ENCODE measurements at regions not wholly inside any gene's neighbourhood (a gene's known extent, or its start where the extent isn't known, plus 50 kb on each side); places are given as distances from the start of the nearest gene placed in this dataset.

DNA sequence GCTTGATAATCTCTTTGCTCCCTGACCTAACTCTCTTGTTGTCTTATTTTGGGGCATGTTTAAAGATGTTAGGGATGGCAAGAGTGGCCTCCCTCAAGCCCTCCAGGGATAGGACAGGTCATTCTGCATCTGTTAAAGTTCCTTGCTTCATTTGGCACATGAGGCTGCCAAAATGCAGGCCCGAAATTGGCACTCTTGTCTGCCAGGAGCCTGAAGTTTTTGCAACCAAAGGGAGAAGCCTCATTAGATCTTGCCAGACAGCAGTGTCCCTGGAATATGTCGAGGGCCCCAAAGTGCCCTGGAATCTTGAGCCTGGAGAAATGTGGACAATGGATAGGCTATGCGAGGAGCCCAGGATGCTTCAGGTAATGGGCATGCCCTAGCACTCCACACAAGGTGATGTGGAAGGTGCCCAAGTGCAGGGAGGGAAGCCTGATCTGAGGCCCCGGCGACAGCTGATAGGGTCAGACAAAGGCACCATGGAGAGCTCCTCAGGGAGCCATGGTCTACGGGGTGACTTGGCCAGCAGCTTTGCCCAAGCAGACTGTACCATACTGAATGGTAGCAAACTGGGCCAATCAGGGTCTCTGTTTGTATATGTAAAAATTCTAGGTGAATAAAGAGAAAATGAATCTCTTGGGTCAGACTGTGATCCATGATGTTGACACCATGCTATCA is 173.0 kb upstream of the WSCD2 start:
- Mint-ChIP-seq H3K9me3 (no peaks in the 10 kb centered on the region), H3K27me3 (ENCODE audit: low read depth) (no peaks in the 10 kb centered on the region), H3K27ac (no peak overlapping the region), H3K4me3 (ENCODE audit: low read depth) (no peak overlapping the region), H3K4me1 (ENCODE audit: low read depth) (no peaks in the 10 kb centered on the region), H3K36me3 (ENCODE audit: low read depth) (no peaks in the 10 kb centered on the region)
- DNase-seq (ENCODE audit: low spot score), result no peak
- intact Hi-C loops (cut with micrococcal nuclease), result no loop called here

DNA sequence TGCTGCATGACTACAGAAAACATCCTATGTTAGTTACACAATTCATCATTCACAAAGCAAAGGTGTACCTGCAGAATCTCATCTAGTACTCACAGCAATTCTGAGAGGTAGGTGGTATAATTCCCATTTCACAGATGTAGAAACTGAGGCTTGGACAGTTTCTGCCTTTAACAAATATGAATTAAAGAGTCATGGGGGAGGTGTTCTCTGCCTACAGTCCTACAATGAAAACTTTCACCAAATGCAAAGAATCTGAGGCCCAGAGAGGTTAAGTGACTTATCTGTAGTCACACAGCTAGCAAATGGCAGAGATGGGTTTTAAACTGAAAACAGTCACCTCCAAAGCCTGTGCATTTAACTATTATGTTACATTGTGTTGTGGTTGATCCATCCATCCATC is 171.6 kb upstream of the WSCD2 start:
- Mint-ChIP-seq H3K4me1 (ENCODE audit: low read depth) (no peaks in the 10 kb centered on the region), H3K27me3 (ENCODE audit: low read depth) (no peaks in the 10 kb centered on the region), H3K4me3 (ENCODE audit: low read depth) (no peak overlapping the region), H3K9me3 (no peaks in the 10 kb centered on the region), H3K36me3 (ENCODE audit: low read depth) (no peaks in the 10 kb centered on the region), H3K27ac (no peak overlapping the region)
- DNase-seq (ENCODE audit: low spot score), result no peak
- intact Hi-C loops (cut with micrococcal nuclease), result no loop called here

DNA sequence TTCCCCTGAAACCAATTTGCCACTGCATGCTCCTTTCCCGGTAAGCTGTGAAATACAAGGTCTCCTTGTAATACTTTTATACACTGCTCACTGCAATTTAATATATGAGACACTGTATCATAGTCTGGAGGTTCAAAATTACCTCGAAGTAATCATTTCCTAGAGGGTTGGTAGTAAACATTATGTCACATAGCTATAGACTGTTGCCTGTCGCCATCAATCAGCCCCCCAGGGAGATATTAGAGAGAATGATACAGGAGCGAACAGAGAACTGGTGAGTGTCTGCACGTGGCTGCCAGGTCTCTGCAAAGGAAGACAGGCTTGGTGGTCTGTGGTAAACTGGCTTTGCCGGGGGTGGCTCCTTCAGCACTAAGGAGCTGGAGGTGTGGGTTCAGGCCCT is 165.5 kb upstream of the WSCD2 start:
- no peak overlapping the region for H3K27ac Mint-ChIP-seq
- H3K4me1 Mint-ChIP-seq (ENCODE audit: low read depth), result no peaks in the 10 kb centered on the region
- DNase-seq (ENCODE audit: low spot score), result no peak
- H3K9me3 Mint-ChIP-seq, result no peaks in the 10 kb centered on the region
- no peak overlapping the region for H3K4me3 Mint-ChIP-seq (ENCODE audit: low read depth)
- H3K36me3 Mint-ChIP-seq (ENCODE audit: low read depth), result no peaks in the 10 kb centered on the region
- no peaks in the 10 kb centered on the region for H3K27me3 Mint-ChIP-seq (ENCODE audit: low read depth)
- intact Hi-C loops (cut with micrococcal nuclease), result no loop called here

DNA sequence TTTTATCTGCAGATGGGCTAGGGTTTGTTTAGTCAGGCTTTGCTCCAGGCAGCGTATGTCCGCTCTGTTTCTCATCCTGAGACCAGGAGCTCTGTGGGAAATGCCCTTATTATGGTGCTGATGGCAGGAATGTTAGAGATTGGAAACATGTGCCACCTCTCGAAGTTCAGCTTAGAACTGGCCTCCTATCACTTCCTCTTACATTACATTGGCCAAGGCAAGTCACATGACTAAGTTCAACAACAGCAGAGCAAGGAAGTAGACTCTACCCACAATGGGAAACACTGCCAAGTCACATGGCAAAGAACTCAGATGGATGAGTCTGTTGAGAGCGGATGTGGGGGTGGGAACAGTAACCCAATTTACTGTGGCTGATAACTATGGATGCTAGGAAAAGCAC is 161.9 kb upstream of the WSCD2 start:
- H3K4me1 Mint-ChIP-seq (ENCODE audit: low read depth), result no peaks in the 10 kb centered on the region
- intact Hi-C loops (cut with micrococcal nuclease), result no loop called here
- no peak overlapping the region for H3K27ac Mint-ChIP-seq

DNA sequence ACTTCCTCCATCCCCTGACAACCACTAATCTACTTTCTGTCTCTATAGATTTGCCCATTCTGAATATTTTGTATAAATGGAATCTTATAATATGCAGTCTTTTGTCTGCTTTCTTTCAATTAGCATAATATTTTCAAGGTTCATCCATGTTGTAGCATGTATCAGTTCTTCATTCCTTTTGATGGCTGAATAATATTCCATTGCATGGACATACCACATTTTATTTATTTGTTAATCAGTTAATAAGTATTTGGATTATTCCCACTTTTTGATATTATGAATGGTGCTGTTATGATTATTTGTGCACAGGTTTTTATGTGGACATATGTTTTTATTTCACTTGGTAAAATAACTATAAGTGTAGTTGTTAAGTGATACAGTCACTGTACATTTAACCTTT is 155.1 kb upstream of the WSCD2 start:
- no peaks in the 10 kb centered on the region for H3K36me3 Mint-ChIP-seq (ENCODE audit: low read depth)
- H3K4me3 Mint-ChIP-seq (ENCODE audit: low read depth), result no peak overlapping the region
- DNase-seq (ENCODE audit: low spot score), result no peak
- peaks cover 3% of the 10 kb centered on the region for H3K9me3 Mint-ChIP-seq
- no peaks in the 10 kb centered on the region for H3K4me1 Mint-ChIP-seq (ENCODE audit: low read depth)
- no peak overlapping the region for H3K27ac Mint-ChIP-seq
- no peaks in the 10 kb centered on the region for H3K27me3 Mint-ChIP-seq (ENCODE audit: low read depth)
- intact Hi-C loops (cut with micrococcal nuclease), result no loop called here

More for the DNA sequence above, 161.9 kb upstream of the WSCD2 start:
- H3K9me3 Mint-ChIP-seq, result no peaks in the 10 kb centered on the region
- no peaks in the 10 kb centered on the region for H3K27me3 Mint-ChIP-seq (ENCODE audit: low read depth)
- H3K4me3 Mint-ChIP-seq (ENCODE audit: low read depth), result no peak overlapping the region
- DNase-seq (ENCODE audit: low spot score), result no peak
- no peaks in the 10 kb centered on the region for H3K36me3 Mint-ChIP-seq (ENCODE audit: low read depth)

DNA sequence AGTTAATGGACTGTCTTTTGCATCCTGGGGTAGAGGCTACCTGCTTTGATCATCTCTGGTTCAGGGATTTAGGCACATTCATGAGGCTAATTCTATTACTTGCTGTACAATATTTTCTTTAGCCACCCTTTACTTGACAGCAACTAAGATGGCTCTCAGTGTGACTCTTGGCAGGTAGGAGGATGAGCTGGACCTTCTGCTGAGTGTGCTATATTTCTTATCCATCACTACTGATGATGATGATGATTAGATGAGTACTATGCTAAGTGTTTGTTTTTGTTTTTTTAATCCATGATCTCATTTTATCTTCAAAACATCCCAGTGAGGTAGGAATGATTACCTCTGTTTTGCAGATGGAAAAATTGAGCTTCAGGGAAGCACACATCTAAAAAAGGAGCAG is 152.8 kb upstream of the WSCD2 start:
- intact Hi-C loops (cut with micrococcal nuclease), result no loop called here
- H3K27ac Mint-ChIP-seq, result no peak overlapping the region
- H3K4me3 Mint-ChIP-seq (ENCODE audit: low read depth), result no peak overlapping the region
- H3K27me3 Mint-ChIP-seq (ENCODE audit: low read depth), result no peaks in the 10 kb centered on the region
- peaks cover 3% of the 10 kb centered on the region for H3K9me3 Mint-ChIP-seq
- no peaks in the 10 kb centered on the region for H3K36me3 Mint-ChIP-seq (ENCODE audit: low read depth)
- no peak for DNase-seq (ENCODE audit: low spot score)
- H3K4me1 Mint-ChIP-seq (ENCODE audit: low read depth), result no peaks in the 10 kb centered on the region

DNA sequence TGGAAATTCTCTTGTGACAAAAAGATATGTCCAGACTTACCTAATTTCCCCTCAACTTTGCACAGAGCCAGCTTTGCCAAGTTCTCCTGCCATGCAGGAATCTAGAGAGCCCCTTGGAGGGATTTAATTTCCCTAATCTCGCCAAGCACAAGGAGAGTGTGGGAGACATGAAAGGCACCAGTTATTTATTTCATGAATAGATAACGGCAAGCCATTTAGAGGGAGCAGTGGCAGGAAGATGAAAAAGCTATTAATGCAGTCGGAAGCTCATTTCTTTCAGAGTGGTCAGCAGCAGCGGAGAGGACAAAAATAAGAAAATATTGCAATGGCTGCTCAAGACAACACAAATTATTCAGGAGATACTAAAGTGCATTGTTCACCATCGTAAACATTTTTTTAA is 150.9 kb upstream of the WSCD2 start:
- Mint-ChIP-seq H3K27ac (no peak overlapping the region), H3K27me3 (ENCODE audit: low read depth) (no peaks in the 10 kb centered on the region), H3K4me3 (ENCODE audit: low read depth) (no peak overlapping the region), H3K36me3 (ENCODE audit: low read depth) (no peaks in the 10 kb centered on the region), H3K9me3 (peaks cover 3% of the 10 kb centered on the region), H3K4me1 (ENCODE audit: low read depth) (no peaks in the 10 kb centered on the region)
- intact Hi-C loops (cut with micrococcal nuclease), result no loop called here
- DNase-seq (ENCODE audit: low spot score), result no peak

DNA sequence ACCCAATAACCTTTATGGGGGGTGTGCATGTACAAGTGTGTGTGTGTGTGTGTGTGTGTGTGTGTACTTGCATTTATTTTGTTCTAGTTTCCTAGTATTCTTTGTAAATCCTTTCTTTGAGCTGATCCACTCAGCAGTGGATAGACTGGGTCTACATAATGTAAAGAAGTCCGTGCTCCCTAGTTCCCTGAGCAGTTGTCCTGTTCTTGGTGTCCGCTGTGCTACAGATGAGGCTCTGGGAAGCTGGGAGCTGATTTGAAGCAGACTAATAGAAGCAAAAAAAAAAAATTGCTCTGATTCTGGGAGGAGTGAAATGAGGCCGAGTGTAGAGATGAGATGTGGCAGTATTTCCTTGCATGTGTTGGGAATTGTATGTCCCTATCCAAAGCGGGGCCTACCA is 150.4 kb upstream of the WSCD2 start:
- no peaks in the 10 kb centered on the region for H3K4me1 Mint-ChIP-seq (ENCODE audit: low read depth)
- no peaks in the 10 kb centered on the region for H3K27me3 Mint-ChIP-seq (ENCODE audit: low read depth)
- no peaks in the 10 kb centered on the region for H3K36me3 Mint-ChIP-seq (ENCODE audit: low read depth)
- intact Hi-C loops (cut with micrococcal nuclease), result no loop called here
- no peak overlapping the region for H3K27ac Mint-ChIP-seq
- no peak overlapping the region for H3K4me3 Mint-ChIP-seq (ENCODE audit: low read depth)
- DNase-seq (ENCODE audit: low spot score), result no peak
- peaks cover 3% of the 10 kb centered on the region for H3K9me3 Mint-ChIP-seq

DNA sequence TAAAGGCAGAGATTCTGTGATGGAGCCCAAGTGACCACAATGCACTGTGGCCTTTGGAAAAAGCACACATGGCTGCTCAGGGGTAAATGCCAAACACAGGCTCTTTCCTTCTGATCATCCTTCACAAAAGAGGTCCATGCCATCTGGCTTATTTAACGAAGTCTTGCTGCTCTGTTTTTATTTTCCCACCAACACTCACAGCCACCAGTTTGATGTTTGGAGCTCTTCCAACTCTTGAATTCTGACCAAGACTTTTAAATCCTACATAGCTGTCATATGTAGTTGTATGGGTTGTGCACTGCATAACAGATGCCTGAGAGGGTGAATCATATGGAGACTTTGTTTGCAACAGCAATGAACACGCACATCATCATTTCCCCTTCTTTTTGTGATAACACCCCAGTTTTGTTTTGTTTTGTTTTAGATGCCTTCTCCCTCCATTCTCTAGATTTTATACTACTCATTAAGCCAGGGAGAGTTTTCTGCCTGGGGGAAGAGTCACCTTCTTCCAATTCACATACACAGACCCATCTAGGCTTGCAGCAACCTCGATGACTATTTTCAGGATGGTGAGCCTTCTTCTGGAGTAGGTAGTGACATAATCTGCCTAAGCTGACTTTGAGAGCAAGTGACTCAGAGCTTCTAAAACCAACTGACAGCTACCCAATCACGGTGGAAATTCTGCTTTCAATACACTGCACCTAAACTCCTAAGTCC is 145.2 kb upstream of the WSCD2 start:
- Mint-ChIP-seq H3K9me3 (no peaks in the 10 kb centered on the region), H3K27me3 (ENCODE audit: low read depth) (peaks cover 3% of the 10 kb centered on the region), H3K4me1 (ENCODE audit: low read depth) (no peaks in the 10 kb centered on the region), H3K4me3 (ENCODE audit: low read depth) (no peak overlapping the region), H3K27ac (no peak overlapping the region), H3K36me3 (ENCODE audit: low read depth) (no peaks in the 10 kb centered on the region)
- intact Hi-C loops (cut with micrococcal nuclease), result no loop called here
- no peak for DNase-seq (ENCODE audit: low spot score)

DNA sequence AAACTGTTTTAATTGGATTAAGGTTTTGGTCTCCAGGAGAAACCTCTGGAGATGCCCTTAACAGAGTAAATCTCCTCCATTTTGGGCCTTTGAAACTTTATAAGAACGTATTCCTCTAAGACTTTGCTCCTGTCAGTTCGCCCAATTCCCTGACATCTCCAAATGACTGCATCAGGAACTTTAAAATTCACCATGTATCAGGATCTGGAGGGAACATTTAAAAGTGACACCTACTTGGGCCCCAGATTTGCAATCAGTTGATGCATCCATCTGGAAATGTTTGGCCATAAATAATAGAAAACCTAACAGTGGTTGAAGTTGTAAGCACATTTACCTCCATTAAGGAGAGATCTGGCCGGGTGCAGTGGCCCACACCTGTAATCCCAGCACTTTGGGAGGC is 144.1 kb upstream of the WSCD2 start:
- peaks cover 5% of the 10 kb centered on the region for H3K27me3 Mint-ChIP-seq (ENCODE audit: low read depth)
- no peaks in the 10 kb centered on the region for H3K9me3 Mint-ChIP-seq
- intact Hi-C loops (cut with micrococcal nuclease), result no loop called here
- no peaks in the 10 kb centered on the region for H3K36me3 Mint-ChIP-seq (ENCODE audit: low read depth)
- H3K4me3 Mint-ChIP-seq (ENCODE audit: low read depth), result no peak overlapping the region
- no peaks in the 10 kb centered on the region for H3K4me1 Mint-ChIP-seq (ENCODE audit: low read depth)
- H3K27ac Mint-ChIP-seq, result no peak overlapping the region
- DNase-seq (ENCODE audit: low spot score), result no peak

DNA sequence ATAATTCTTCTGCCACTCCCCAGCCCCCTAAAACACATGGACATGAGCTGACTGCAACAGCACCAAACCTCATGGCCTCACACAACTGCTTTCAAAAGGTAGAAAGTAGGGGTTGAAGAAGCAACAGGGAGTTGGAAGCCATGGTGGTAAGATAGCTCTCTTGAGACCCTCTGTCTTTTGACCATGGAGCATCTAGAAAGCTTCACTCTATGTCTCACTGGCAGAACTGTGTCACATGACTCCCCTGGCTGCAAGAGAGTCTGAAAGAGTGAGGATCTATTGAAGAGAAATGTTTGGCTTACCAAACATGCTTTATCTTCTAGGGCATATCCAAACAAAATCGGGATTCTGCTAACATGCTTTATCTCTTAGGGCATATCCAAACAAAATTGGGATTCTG is 142.9 kb upstream of the WSCD2 start:
- Mint-ChIP-seq H3K36me3 (ENCODE audit: low read depth) (no peaks in the 10 kb centered on the region), H3K27ac (no peak overlapping the region), H3K4me3 (ENCODE audit: low read depth) (no peak overlapping the region), H3K27me3 (ENCODE audit: low read depth) (peaks cover 5% of the 10 kb centered on the region), H3K9me3 (no peaks in the 10 kb centered on the region), H3K4me1 (ENCODE audit: low read depth) (no peaks in the 10 kb centered on the region)
- no peak for DNase-seq (ENCODE audit: low spot score)
- intact Hi-C loops (cut with micrococcal nuclease), result no loop called here

DNA sequence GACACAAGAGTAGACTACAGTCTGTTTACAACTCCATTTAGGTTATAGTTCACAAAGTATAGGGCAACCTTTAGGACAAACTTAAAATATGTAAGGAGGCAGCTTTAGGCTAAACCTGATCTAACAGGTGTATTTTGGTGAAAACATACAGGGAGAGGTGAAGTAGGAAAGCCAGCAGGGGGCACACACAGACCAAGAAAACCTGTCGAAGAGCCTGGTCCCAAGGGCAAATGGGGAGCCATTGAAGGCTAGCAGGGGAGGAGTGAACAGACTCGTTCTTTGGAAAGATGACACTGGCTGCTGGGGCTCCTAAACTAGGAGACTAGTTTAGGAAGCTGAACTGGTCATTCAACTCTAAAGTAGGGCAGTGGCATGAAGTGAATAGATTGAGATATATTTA is 138.8 kb upstream of the WSCD2 start:
- Mint-ChIP-seq H3K36me3 (ENCODE audit: low read depth) (no peaks in the 10 kb centered on the region), H3K9me3 (no peaks in the 10 kb centered on the region), H3K27me3 (ENCODE audit: low read depth) (peaks cover 11% of the 10 kb centered on the region), H3K27ac (no peak overlapping the region), H3K4me1 (ENCODE audit: low read depth) (no peaks in the 10 kb centered on the region), H3K4me3 (ENCODE audit: low read depth) (no peak overlapping the region)
- no peak for DNase-seq (ENCODE audit: low spot score)
- intact Hi-C loops (cut with micrococcal nuclease), result loop anchor here (5.0 kb wide), 1 partner anchor 522 kb away; no protein-coding TSS in a partner anchor

DNA sequence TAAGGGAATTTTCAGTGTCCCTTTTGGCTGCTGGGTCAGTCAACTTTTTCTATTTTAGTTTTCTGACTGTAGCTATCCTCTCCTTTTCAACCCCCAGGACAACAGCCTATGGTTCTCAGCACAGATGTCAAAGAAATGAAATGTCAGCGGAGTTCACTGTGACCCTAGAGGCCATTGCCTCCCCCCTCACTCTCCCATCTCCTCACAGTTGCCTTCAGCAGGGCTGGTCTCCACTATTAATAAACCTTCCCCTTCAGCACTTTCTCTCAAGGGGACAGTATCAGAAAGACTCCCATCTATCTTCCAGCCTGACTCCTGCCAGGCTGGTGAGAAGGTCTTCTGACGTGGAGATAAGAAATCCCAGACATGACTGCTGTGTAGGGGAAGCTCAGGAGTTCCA is 137.1 kb upstream of the WSCD2 start:
- no peaks in the 10 kb centered on the region for H3K9me3 Mint-ChIP-seq
- no peaks in the 10 kb centered on the region for H3K4me1 Mint-ChIP-seq (ENCODE audit: low read depth)
- peaks cover 16% of the 10 kb centered on the region for H3K27me3 Mint-ChIP-seq (ENCODE audit: low read depth)
- no peak overlapping the region for H3K27ac Mint-ChIP-seq
- intact Hi-C loops (cut with micrococcal nuclease), result loop anchor here (5.0 kb wide), 1 partner anchor 520 kb away; no protein-coding TSS in a partner anchor
- no peak for DNase-seq (ENCODE audit: low spot score)
- no peak overlapping the region for H3K4me3 Mint-ChIP-seq (ENCODE audit: low read depth)
- no peaks in the 10 kb centered on the region for H3K36me3 Mint-ChIP-seq (ENCODE audit: low read depth)

Data from activated T-helper 2 cell treated with anti-CD3 and anti-CD28 coated beads, Interferon-gamma antibody, Interleukin-2, Interleukin-4, amounts not matched to agents 10 μg/mL and 5 μg/mL and 100 μg/mL, durations not matched to agents 14 hours and 24 hours and 36 hours (primary cell).